ENCODE measurements at regions not wholly inside any gene's neighbourhood (a gene's known extent, or its start where the extent isn't known, plus 50 kb on each side); places are given as distances from the start of the nearest gene placed in this dataset.

- ChIA-PET POLR2A (no interaction called here), CTCF (no interaction called here)
- no peak overlapping the region for H2AFZ ChIP-seq (ENCODE audit: low read depth, low read length)
- DNase-seq (ENCODE audit: low read depth, low spot score) (no peak), FAIRE-seq (no peak)
- H3K27ac ChIP-seq (ENCODE audit: insufficient read depth, low read depth, low read length): no peak overlapping the region
- H3K27me3 ChIP-seq (ENCODE audit: control insufficient read depth in 2 of 2, insufficient read depth in 2 of 2, low read length in 2 of 2): no peaks in the 10 kb centered on the region
- BruUV-seq (replicated peaks): no TSS peak
- no peaks in the 10 kb centered on the region for H3K36me3 ChIP-seq (ENCODE audit: control insufficient read depth in 2 of 2, extremely low read depth in 1 of 2, insufficient read depth in 2 of 2, low read length in 2 of 2)
- no peak overlapping the region for H3K4me3 ChIP-seq (replicated peaks in 1 of 3; ENCODE audit: insufficient read depth in 1 of 3, low read depth in 1 of 3, low read length in 3 of 3)
- H3K4me2 ChIP-seq (ENCODE audit: insufficient read depth, low read length): no peak overlapping the region
- intact Hi-C loops (cut with micrococcal nuclease): no loop called here
- H3K79me2 ChIP-seq (ENCODE audit: control insufficient read depth, insufficient read depth, low read length): no peaks in the 10 kb centered on the region
- H3K9me3 ChIP-seq (replicated peaks; ENCODE audit: control insufficient read depth, insufficient read depth, low read length): no peaks in the 10 kb centered on the region
- no peak overlapping the region for H3K9ac ChIP-seq (replicated peaks; ENCODE audit: extremely low read depth, insufficient read depth, low read length)
- no peaks in the 10 kb centered on the region for H4K20me1 ChIP-seq (replicated peaks; ENCODE audit: control insufficient read depth, extremely low read depth, insufficient read depth, low read length)
- TF ChIP-seq MAX (IDR thresholded peaks at IDR 0.05; ENCODE audit: insufficient read depth, insufficient read length) (no peak), EZH2 (IDR thresholded peaks at IDR 0.05; ENCODE audit: borderline replicate concordance, low read depth, low read length, severe bottlenecking) (no peak), CTCF (IDR thresholded peaks at IDR 0.05; ENCODE audit: extremely low read depth in 1 of 2, insufficient read depth in 1 of 2, low read depth in 1 of 2, low read length in 2 of 2) (no peak), MYC (IDR thresholded peaks at IDR 0.05; ENCODE audit: low read depth, low read length) (no peak)
- no peaks in the 10 kb centered on the region for H3K4me1 ChIP-seq (ENCODE audit: control insufficient read depth, extremely low read depth, insufficient read depth, low read length)
- dilution Hi-C loops (cut with MboI; ENCODE audit: extremely low pct_ligation_motif_present, low sequenced_read_pairs): no loop called here
- no peaks in the 10 kb centered on the region for H3K9me1 ChIP-seq (replicated peaks; ENCODE audit: control insufficient read depth, extremely low read depth, insufficient read depth, low read length)
Observed at GRCh38 chr5:60493372-60493771, 206.6 kb downstream of the DEPDC1B start.

GRCh38 chr5:60492958-60493357 lies 207.0 kb downstream of the DEPDC1B start:
- Histone ChIP-seq H3K4me1 (ENCODE audit: control insufficient read depth, extremely low read depth, insufficient read depth, low read length) (no peaks in the 10 kb centered on the region), H3K4me2 (ENCODE audit: insufficient read depth, low read length) (no peak overlapping the region), H3K27me3 (ENCODE audit: control insufficient read depth in 2 of 2, insufficient read depth in 2 of 2, low read length in 2 of 2) (no peaks in the 10 kb centered on the region), H3K4me3 (replicated peaks in 1 of 3; ENCODE audit: insufficient read depth in 1 of 3, low read depth in 1 of 3, low read length in 3 of 3) (no peak overlapping the region), H2AFZ (ENCODE audit: low read depth, low read length) (no peak overlapping the region), H4K20me1 (replicated peaks; ENCODE audit: control insufficient read depth, extremely low read depth, insufficient read depth, low read length) (no peaks in the 10 kb centered on the region), H3K9ac (replicated peaks; ENCODE audit: extremely low read depth, insufficient read depth, low read length) (no peak overlapping the region), H3K36me3 (ENCODE audit: control insufficient read depth in 2 of 2, extremely low read depth in 1 of 2, insufficient read depth in 2 of 2, low read length in 2 of 2) (no peaks in the 10 kb centered on the region), H3K79me2 (ENCODE audit: control insufficient read depth, insufficient read depth, low read length) (no peaks in the 10 kb centered on the region), H3K27ac (ENCODE audit: insufficient read depth, low read depth, low read length) (no peak overlapping the region), H3K9me3 (replicated peaks; ENCODE audit: control insufficient read depth, insufficient read depth, low read length) (no peaks in the 10 kb centered on the region), H3K9me1 (replicated peaks; ENCODE audit: control insufficient read depth, extremely low read depth, insufficient read depth, low read length) (no peaks in the 10 kb centered on the region)
- no TSS peak for BruUV-seq (replicated peaks)
- FAIRE-seq: no peak
- CTCF ChIA-PET: no interaction called here
- DNase-seq (ENCODE audit: low read depth, low spot score): no peak
- TF ChIP-seq GATA2 (IDR thresholded peaks at IDR 0.05; ENCODE audit: insufficient read depth, insufficient read length, low read depth, low read length) (no peak), MYC (IDR thresholded peaks at IDR 0.05; ENCODE audit: low read depth, low read length) (no peak), MAX (IDR thresholded peaks at IDR 0.05; ENCODE audit: insufficient read depth, insufficient read length) (no peak), FOS (IDR thresholded peaks at IDR 0.05; ENCODE audit: borderline replicate concordance, insufficient read depth, low read length) (no peak), POLR2A (IDR thresholded peaks at IDR 0.05; ENCODE audit: low read depth, low read length) (no peak), POLR2AphosphoS5 (IDR thresholded peaks at IDR 0.05; ENCODE audit: insufficient read depth, low read depth, low read length) (no peak), CTCF (IDR thresholded peaks at IDR 0.05; ENCODE audit: extremely low read depth in 1 of 2, insufficient read depth in 1 of 2, low read depth in 1 of 2, low read length in 2 of 2) (no peak), JUN (IDR thresholded peaks at IDR 0.05; ENCODE audit: borderline replicate concordance, insufficient read depth, insufficient read length, low read depth) (no peak), EZH2 (IDR thresholded peaks at IDR 0.05; ENCODE audit: borderline replicate concordance, low read depth, low read length, severe bottlenecking) (no peak)
- intact Hi-C loops (cut with micrococcal nuclease) (no loop called here), dilution Hi-C loops (cut with MboI; ENCODE audit: extremely low pct_ligation_motif_present, low sequenced_read_pairs) (no loop called here)
- POLR2A ChIA-PET: no interaction called here

Data from endothelial cell of umbilical vein (primary cell).